Calu3 (cell line): ENCODE measurements at regions not wholly inside any gene's neighbourhood (a gene's known extent, or its start where the extent isn't known, plus 50 kb on each side); places are given as distances from the start of the nearest gene placed in this dataset.

Experiments used
- BruUV-seq: library from RNA; stranded (reverse); fragments of 400-500 nt; replicated peaks from 2 replicates; lab custom pipeline; 2021; lab: Mats Ljungman, UMichigan
- CTCF ChIA-PET: fragments of 300-600 bp; sonication (Branson Sonifier 250); formaldehyde crosslinking; loops from one replicate; lab custom pipeline; 2022; ENCODE audit warnings: antibody characterized with exemption; lab: Charles Lee
- DNase-seq: peaks from one replicate; pipeline ENCODE4 v3.0.0; 2022
- H3K27ac Mint-ChIP-seq: one replicate; pipeline ENCODE4 v1.8.0; 2022; ENCODE audit warnings: mixed read lengths; ENCODE audit not compliant: unreplicated experiment
- H3K27me3 Mint-ChIP-seq: one replicate; pipeline ENCODE4 v1.8.0; 2022; ENCODE audit warnings: mixed read lengths; ENCODE audit not compliant: unreplicated experiment
- H3K36me3 Mint-ChIP-seq: one replicate; pipeline ENCODE4 v1.8.0; 2022; ENCODE audit warnings: mild to moderate bottlenecking, moderate library complexity, mixed read lengths; ENCODE audit not compliant: insufficient read depth, unreplicated experiment
- H3K4me1 Mint-ChIP-seq: one replicate; pipeline ENCODE4 v1.8.0; 2022; ENCODE audit warnings: mild to moderate bottlenecking, low read depth, mixed read lengths; ENCODE audit not compliant: unreplicated experiment
- H3K4me3 Mint-ChIP-seq: one replicate; pipeline ENCODE4 v1.8.0; 2022; ENCODE audit warnings: mild to moderate bottlenecking, low read depth, moderate library complexity, mixed read lengths; ENCODE audit not compliant: unreplicated experiment
- H3K9me3 Mint-ChIP-seq: one replicate; pipeline ENCODE4 v1.8.0; 2022; ENCODE audit warnings: low read depth, mixed read lengths; ENCODE audit not compliant: unreplicated experiment
- intact Hi-C: fragments of 100-400 bp; cut with micrococcal nuclease; formaldehyde crosslinking; loops from one replicate; pipeline ENCODE4 v1.10.0; 2022; ENCODE audit not compliant: unreplicated experiment
- TF ChIP-seq, protein P1 (sequence below): fragments of 200-600 bp; IDR thresholded peaks from one replicate; pipeline ENCODE4 v1.8.0; 2022; ENCODE audit warnings: antibody characterized with exemption; ENCODE audit not compliant: unreplicated experiment

- DNase-seq = no peak
- peaks cover 7% of the 10 kb centered on the region for H3K27me3 Mint-ChIP-seq
- intact Hi-C loops = no loop called here
Observed at GRCh38 chr1:116266864-116267212, 106.2 kb upstream of the ATP1A1 start.

DNA sequence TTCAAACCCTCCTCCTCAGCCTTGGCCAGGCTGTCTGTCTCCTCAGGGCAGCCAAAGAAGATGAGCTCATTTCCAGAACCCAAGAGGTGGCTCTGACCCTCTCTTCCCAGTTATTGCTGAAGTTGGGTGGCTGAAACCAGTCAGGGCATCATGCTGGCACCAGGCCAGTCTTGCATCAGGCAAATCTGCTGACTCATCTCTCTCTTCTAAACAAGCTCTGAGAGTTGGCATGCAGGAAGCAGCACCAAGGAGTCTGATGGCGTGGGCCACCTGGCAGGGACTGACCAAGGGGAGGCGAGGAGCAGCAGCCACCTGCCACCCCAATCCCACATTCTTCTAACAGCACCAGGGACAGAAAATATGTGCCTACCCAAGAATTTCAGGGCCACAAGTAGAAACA is 104.8 kb upstream of the ATP1A1 start:
- intact Hi-C loops = no loop called here
- peak; percentile 32 for DNase-seq
- Mint-ChIP-seq H3K4me3 (no peak overlapping the region), H3K27ac (no peak overlapping the region), H3K9me3 (no peaks in the 10 kb centered on the region), H3K27me3 (peaks cover 7% of the 10 kb centered on the region), H3K4me1 (peaks cover 10% of the 10 kb centered on the region), H3K36me3 (no peaks in the 10 kb centered on the region)
- CTCF ChIA-PET = interaction anchor here (0.6 kb wide), 1 partner anchor 220 kb away, joined by 6 read pairs; no protein-coding TSS in a partner anchor
- BruUV-seq = no TSS peak
- TF ChIP-seq, protein P1, sequence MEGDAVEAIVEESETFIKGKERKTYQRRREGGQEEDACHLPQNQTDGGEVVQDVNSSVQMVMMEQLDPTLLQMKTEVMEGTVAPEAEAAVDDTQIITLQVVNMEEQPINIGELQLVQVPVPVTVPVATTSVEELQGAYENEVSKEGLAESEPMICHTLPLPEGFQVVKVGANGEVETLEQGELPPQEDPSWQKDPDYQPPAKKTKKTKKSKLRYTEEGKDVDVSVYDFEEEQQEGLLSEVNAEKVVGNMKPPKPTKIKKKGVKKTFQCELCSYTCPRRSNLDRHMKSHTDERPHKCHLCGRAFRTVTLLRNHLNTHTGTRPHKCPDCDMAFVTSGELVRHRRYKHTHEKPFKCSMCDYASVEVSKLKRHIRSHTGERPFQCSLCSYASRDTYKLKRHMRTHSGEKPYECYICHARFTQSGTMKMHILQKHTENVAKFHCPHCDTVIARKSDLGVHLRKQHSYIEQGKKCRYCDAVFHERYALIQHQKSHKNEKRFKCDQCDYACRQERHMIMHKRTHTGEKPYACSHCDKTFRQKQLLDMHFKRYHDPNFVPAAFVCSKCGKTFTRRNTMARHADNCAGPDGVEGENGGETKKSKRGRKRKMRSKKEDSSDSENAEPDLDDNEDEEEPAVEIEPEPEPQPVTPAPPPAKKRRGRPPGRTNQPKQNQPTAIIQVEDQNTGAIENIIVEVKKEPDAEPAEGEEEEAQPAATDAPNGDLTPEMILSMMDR = no peak

More at GRCh38 chr1:116266864-116267212, 106.2 kb upstream of the ATP1A1 start:
- Mint-ChIP-seq H3K4me3 (no peak overlapping the region), H3K9me3 (no peaks in the 10 kb centered on the region), H3K4me1 (peaks cover 10% of the 10 kb centered on the region), H3K36me3 (no peaks in the 10 kb centered on the region), H3K27ac (no peak overlapping the region)
- CTCF ChIA-PET = interaction anchor here (0.5 kb wide), 1 partner anchor 11 kb away, joined by 3 read pairs; no protein-coding TSS in a partner anchor
- BruUV-seq = no TSS peak
- TF ChIP-seq, protein P1 = no peak

DNA sequence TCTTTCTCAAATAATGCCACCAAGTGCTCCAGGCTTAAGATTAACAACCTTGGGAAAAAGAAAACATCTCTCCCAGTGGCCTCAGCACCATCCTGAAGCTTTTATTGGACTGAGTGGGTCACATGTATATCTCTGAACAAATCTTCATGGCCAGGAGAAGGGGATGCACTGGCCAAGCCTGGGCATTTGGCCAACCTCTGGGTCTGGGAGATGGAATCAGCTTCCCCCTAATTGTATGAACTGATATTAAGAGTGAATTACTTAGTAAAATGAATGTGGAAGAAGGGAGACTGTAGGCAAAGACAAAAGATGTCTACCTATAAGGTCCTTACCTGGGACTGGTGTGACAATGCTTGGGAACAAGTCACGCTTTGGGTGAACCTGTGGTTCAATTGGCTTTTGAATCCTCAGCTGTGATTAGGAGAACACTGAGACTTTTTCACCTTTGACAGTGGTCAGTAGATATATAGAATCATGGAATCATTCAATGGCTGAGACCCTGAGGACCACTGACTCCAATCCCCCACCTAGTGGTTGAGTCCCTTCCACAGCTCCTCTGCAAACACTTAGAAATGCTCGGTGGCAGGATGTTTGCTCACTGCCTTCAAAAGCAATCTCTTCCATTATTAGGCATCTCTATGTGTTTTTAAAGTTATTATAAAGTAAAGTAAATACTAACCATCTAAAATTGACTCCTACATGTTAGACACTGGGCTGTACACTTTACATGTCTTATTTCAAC is 102.6 kb upstream of the ATP1A1 start:
- BruUV-seq = no TSS peak
- CTCF ChIA-PET = no interaction called here
- Mint-ChIP-seq H3K4me3 (no peak overlapping the region), H3K36me3 (no peaks in the 10 kb centered on the region), H3K4me1 (peaks cover 10% of the 10 kb centered on the region), H3K27me3 (peaks cover 22% of the 10 kb centered on the region), H3K27ac (no peak overlapping the region), H3K9me3 (no peaks in the 10 kb centered on the region)
- TF ChIP-seq, protein P1 = no peak
- no peak for DNase-seq
- intact Hi-C loops = no loop called here

DNA sequence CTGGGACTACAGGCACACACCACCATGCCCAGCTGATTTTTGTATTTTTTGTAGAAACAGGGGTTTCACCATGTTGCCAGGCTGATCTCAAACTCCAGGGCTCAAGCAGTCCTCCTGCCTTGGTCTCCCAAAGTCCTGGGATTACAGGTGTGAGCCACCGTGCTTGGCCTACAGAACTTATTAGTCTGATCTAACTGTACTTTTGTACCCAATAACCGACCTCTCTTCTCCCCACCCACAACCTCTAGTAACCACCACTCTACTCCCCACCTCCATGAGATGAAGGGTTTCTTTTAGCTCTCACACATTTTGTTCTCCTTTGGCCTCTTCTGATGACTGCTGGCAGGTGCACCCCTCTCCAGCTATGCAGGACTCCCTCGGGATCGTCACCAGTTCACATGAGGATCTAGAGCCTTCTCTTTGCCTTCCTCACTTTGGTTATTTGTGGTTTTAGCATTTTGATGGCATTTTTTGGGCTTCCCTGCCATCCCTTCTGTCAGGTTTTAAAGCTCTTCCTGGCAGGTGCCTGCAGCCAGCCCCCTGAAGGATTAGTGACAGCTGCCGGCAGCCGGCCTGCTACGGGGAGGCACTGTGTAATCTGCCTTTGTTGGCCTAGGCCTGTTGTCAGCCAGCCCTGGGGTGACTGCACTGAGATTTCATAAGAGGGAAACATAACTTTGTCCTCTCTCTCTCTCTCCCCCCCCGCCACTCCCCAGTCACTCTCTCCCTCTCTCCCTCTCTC is 99.8 kb upstream of the ATP1A1 start:
- no peak overlapping the region for H3K4me3 Mint-ChIP-seq
- DNase-seq = no peak
- peaks cover 7% of the 10 kb centered on the region for H3K4me1 Mint-ChIP-seq
- no TSS peak for BruUV-seq
- intact Hi-C loops = no loop called here
- no peaks in the 10 kb centered on the region for H3K9me3 Mint-ChIP-seq
- CTCF ChIA-PET = no interaction called here
- H3K27ac Mint-ChIP-seq = no peak overlapping the region
- peaks cover 22% of the 10 kb centered on the region for H3K27me3 Mint-ChIP-seq
- no peaks in the 10 kb centered on the region for H3K36me3 Mint-ChIP-seq
- TF ChIP-seq, protein P1 = no peak
